Body of pancreas (tissue), 4 donors: ENCODE measurements at regions not wholly inside any gene's neighbourhood (a gene's known extent, or its start where the extent isn't known, plus 50 kb on each side); places are given as distances from the start of the nearest gene placed in this dataset.

Experiments used
- CTCF ChIP-seq, 7 experiments: fragments of 450-650 bp in 4 of 7; fragments of 200-600 bp in 3 of 7; sonication (generic) in 3 of 7; IDR thresholded peaks; one replicate each; pipeline ENCODE4 v1.5.1; 2016 to 2019; ENCODE audit warnings: antibody characterized with exemption in 7 of 7
- POLR2A ChIP-seq, 3 donors: fragments of 450-650 bp; IDR thresholded peaks; one replicate each; pipeline ENCODE4 v1.6.1; 2016; ENCODE audit warnings: antibody characterized with exemption in 3 of 3, mild to moderate bottlenecking in 2 of 3

GRCh38 chr14:81819910-81820309, 286.3 kb upstream of the SEL1L start:
- TF ChIP-seq CTCF (IDR thresholded peaks at IDR 0.05): no peak
- no peak for TF ChIP-seq POLR2A (IDR thresholded peaks at IDR 0.05)
